NCI-H2081 treated with DMSO at 0.1 percent for 48 hours (cell line): ENCODE measurements at regions not wholly inside any gene's neighbourhood (a gene's known extent, or its start where the extent isn't known, plus 50 kb on each side); places are given as distances from the start of the nearest gene placed in this dataset.

ENCODE experiments used
- DNase-seq: peaks from one replicate; lab custom pipeline; 2025; lab: John Stamatoyannopoulos, UW

DNA sequence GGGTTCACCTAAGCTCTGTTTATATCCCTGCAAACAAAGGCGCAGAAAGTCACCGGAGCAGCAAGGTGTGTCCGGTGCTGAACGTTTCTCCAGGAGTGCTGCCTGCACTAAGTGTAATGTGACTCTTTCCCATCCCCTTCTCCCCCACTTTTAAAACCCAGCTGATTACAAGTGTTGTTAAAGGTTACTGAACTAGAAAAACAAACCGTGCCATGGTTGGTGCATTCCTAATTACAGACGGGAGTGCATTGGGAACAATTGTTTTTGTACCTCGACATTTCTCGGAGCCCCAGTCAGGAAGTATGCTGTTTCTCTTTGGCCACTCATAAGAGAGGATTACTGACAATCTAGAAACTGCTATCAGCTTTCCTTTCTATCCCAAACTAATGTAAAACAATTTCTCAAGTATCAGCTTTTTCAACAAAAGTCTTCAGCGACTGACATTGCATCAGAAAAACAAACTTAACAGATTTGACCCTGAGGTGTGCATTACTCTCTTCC, 441.0 kb upstream of the SALL1 start:
- no peak for DNase-seq

DNA sequence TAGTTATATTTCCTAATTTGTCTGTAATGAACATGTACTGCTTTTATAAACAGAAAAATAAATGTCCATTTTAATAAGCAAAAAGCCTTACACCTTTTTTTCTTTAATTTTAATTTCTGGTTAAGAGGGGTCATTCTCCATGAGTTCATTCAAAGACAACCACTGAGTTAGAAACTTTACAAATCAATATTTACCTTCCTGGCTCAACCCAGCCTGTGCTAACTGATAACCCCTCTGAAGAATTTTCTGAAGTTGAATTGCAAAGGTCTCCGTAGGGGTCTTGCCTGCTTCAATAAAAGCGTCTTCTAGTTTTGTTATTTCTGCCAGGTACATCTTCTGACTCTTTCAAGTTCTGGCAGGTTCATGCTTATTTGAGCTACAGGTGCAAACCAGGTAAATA, 440.4 kb upstream of the SALL1 start:
- no peak for DNase-seq

DNA sequence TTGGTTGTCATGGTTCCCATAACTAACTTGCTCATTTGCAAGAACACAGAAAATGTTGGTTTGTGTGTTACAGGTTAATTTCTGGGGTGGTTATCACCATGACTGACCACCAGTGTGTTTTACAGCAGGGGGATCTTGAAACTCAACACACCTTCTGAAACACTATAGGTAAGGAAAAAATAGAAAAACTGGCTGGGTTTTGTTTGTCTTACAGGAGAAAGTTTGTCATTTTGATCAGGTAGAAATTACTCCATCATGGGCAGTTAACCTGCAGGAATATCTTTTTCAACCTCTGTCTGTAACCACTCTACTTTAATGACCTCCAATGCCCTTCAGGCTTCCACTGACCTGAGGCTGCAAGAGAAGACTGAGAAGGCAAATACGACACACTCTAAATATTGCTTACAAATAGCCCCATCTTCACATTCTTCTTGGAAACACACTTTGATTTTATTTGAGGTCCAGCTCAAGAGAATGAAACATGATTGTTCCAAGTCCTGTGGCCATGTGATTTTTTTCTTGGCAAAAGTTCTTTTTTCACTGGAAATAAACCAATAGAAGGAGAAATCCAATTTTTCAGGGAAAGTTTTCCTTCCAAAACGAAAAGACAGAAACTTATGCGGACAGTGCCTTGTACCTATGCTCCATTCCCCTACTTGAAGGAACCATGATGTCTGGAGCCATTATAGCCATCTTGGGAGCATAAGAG, 428.7 kb upstream of the SALL1 start:
- DNase-seq, result no peak

- DNase-seq, result no peak
Measured at GRCh38 chr16:51577621-51578303, 426.7 kb upstream of the SALL1 start.

DNA sequence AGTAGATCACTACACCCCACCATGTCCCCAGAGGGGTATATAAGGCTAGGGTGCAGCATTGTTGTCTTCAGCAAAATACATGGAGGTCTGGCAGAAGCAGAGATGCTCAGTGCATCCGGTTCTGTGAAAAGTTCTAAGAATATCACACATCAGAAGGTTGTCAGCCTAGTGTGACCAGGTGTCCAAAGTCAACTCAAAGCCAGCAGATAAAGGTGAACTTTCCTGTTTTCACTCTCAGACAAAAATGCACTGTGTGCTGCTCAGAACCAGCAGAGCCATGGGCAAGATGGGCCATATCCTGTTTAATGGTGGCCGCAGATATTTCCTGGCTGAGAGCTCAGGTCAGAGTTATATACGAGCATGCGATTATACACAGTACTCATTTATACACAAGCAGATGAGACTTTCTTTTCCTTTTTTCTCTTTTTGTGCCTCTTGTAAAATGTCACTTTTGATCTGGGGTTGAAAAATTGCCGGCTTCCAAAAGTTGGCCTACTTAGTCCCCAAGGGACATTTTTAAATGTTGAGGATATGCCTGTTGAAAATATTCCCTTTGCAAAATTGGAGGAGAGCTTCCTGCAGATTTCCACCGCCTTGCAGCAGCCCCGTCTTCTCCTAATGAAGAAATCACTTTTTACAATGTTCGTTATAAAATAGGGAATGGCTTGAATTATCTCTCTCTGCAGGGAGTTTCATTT, 425.6 kb upstream of the SALL1 start:
- DNase-seq, result no peak

GRCh38 chr16:51573191-51573590, 422.1 kb upstream of the SALL1 start:
- no peak for DNase-seq

DNA sequence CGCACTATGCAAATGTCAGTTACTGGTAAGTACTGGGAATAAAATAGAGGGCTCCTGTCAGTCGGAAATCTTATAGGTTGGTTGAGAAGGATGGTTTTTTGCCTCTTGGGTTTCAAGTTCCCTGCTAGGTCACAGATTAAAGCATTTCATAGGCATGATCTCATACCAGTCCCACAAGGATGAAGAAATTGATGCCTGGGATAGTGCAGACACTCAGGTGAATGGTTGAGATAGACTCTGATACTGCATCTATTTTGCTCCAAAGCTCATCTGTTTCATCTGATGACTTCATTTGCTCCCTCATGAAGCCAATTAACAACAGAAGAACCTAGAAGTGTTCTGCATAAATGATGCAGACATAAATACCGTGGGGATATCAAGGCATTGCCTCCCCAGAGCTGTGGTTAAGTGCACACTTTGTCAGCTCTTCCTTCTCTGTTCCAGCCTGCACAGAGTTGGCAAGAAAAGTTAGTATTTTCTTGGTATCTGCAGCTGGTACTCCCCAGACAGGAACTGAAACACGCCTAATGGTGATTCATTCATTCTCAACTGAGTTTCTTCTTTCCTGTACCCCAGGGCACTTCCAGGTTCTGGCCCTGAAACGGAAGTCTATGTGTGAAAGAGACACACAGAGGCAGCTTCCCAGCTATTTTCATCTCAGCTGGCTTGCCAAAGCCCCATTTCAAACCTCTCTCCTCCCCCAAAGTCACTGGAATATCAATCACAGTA, 418.3 kb upstream of the SALL1 start:
- no peak for DNase-seq

DNA sequence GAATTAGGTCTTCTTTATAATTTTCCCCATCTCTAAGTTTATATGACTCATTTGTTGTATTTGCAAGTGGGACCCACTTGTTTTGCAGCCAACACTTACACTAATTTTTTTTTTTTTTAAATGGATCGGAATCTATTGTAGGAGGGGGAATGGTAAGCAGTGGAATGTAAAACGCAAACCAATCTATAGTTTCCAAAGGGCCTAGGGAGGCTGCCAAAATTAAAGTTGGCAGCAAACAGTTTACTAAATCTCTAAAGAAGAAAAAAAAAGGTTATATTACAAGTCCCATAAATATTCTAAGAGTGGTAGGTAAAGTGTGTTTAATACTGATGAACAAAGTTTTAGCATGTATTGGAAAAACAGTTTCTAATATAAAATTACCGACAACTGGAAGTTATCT, 416.8 kb upstream of the SALL1 start:
- DNase-seq, result no peak

DNA sequence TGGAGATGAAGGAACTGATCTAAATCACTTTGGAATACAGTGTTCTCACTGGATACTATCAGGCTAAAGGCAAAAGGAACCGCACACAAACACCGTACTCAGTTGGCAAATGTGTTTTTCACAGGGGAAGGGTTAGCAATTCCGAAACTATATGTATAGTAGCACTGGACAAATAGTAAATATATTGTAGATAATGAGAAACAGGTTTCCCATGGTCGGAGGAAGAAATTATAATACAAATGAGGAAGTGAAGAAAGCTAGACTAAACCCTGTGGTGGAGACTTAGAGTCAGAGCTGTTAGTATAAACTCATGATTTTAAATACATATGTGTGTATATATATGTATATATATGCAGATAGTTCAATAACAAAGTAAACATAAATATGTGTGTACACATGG, 414.1 kb upstream of the SALL1 start:
- DNase-seq, result no peak

GRCh38 chr16:51562891-51563290, 411.8 kb upstream of the SALL1 start:
- no peak for DNase-seq

GRCh38 chr16:51559901-51560300, 408.8 kb upstream of the SALL1 start:
- DNase-seq, result no peak

DNA sequence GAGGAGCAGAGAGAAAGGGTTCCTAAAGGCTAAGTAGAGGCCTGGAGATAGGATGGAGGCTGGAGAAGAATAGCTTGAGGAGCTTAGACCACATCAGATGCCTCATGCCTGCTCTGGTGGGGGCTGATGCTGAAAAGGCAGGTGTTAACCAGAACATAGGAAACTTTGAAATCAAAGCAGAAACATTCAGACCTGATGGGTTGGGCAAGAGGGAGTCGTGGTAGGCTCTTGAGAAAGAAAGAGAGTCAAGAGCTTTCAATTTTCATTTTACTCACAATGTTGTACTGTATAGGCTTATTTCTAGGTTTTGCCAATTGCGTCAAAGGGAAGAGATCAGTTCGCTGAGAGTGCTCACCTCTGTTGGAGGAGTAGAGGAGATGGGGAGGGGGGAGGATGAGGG, 406.6 kb upstream of the SALL1 start:
- DNase-seq, result no peak

DNA sequence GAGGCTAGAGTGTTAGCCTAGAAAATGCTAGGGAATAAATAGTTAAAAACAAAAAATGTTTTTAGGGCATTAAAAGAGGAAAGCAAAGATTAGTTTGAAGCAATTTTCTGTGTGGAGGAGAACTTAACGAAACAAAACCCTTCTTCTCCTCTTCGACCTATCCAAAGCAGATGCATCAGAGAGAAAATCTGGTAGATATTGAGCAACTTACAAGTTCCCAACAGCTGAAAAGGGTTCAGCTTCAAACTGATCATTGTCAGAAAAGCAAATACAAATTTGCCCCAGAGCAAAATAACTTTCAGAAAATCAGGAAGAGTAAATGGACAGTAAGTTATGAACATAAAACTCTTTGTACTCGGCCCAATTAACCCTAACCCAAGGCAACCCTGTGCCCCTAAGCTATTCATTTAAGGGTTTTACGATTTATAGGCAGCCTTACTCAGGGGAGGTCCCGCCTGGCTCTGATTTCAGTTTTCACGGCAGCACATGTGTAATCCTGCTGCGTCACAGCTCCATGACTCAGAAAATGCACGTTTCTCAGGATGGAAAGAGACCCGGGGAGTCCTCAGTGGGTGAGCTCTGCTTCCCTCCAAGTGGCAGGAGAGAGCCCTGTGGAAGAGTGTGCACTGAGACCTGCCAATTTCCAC, 405.7 kb upstream of the SALL1 start:
- no peak for DNase-seq

DNA sequence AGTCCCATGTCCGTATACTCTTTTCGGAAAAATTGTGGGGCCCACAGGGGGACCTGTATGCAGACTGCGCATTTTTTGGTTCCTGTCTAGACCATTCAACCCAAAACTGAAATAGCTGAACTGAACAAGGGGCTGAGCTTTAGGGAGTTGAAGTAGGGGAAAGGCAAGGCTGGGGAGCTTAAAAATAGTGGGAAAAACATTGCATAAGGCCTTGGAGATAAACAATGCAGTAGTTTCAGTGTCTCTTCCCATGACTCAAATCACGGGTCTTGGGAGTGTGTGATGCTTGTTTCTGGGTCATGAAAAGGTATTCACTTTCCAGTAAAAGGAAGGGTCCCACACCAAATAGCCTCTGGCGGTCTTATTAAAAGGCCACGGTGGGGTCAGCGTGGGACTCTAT, 402.8 kb upstream of the SALL1 start:
- DNase-seq, result no peak

GRCh38 chr16:51553314-51553713, 402.2 kb upstream of the SALL1 start:
- no peak for DNase-seq

DNA sequence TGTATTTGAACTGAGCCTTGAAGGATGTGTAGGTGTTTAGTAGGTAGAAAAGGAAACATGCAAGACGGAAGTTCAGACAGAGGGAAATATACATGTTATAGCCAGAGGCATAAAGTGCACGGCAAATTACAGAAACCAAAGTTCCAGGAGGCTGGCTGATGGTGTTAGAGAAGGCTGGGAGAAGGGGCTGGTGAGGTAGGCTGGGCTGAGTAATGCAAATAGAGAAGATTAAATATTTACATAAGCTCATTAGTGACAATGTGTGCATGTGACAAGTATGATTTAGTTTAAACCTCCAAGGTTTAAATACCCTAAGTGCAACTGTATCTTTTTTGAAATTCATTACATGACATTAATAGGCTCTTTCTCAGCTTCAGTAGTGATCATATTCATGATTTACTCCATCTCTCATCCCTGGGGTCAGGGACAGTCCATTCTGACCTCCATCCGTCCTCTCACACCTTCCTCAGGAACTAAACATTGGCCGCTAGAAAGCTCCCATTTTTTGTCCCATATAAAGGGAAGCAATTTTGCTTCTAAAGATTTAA, 399.8 kb upstream of the SALL1 start:
- no peak for DNase-seq

DNA sequence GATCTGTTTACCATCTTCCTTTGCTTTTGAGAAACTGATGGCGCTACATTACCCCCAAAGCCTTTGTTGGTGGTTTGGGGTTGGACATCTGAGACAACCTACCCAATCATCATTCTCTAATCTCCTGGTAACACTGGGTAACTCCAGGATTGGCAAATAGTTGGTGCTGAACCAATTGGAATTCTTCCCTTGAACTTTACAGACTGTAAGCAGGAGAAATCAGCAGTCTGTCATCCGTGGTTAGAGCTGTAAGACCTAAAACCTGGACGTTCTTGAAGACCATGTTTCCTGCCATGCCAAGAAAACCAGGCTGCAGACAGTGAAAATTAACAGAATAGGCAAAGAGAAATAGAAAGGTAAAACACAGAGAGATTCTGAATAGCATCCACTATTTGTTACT, 398.8 kb upstream of the SALL1 start:
- DNase-seq, result no peak

DNA sequence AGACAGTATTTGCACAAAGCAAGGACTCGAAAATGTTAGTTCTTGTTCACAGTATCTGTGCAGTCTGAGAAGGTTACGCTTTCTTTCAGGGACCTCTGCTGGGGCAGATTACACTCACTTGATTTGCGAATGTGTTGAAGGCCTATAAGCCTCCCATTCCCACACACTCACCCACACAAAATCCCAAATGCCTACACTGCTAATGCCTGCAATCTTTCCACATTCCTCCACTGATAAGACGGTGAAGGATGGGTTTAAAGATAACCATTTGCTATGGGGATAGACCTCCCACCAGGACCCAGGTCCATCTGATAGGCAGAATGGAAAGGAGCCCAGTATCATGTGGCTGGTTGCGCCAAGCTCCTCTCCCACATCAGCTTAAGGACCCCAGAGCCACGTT, 394.9 kb upstream of the SALL1 start:
- DNase-seq, result no peak

GRCh38 chr16:51544851-51545467, 393.9 kb upstream of the SALL1 start:
- no peak for DNase-seq

- no peak for DNase-seq
Measured at GRCh38 chr16:51543971-51544370, 392.9 kb upstream of the SALL1 start.
